ENCODE measurements at regions not wholly inside any gene's neighbourhood (a gene's known extent, or its start where the extent isn't known, plus 50 kb on each side); places are given as distances from the start of the nearest gene placed in this dataset.

- no peaks in the 10 kb centered on the region for H3K36me3 Mint-ChIP-seq (ENCODE audit: low read depth)
- no peaks in the 10 kb centered on the region for H3K4me1 ChIP-seq (ENCODE audit: control insufficient read depth, insufficient read depth, low read length)
- no peak overlapping the region for H3K4me3 ChIP-seq (ENCODE audit: low read length)
- no peaks in the 10 kb centered on the region for H3K9me3 Mint-ChIP-seq
- no peaks in the 10 kb centered on the region for H3K27me3 Mint-ChIP-seq (ENCODE audit: insufficient read depth)
- H3K9me3 ChIP-seq (ENCODE audit: control insufficient read depth, low read length), result no peaks in the 10 kb centered on the region
- H3K27me3 ChIP-seq (ENCODE audit: control insufficient read depth, insufficient read depth, low read length, poor library complexity, severe bottlenecking), result no peaks in the 10 kb centered on the region
- DNase-seq, result no peak
- 89% methylated on average over 2 of the region's 2 CpGs; no CpG with 5 or more reads in 1 of the 2 experiments for WGBS, 2 experiments (ENCODE audit: insufficient coverage in 1 of 2, insufficient read length in 1 of 2)
- H3K9ac ChIP-seq (ENCODE audit: extremely low read depth, low read length, poor library complexity, severe bottlenecking), result no peak overlapping the region
- H3K27ac ChIP-seq (ENCODE audit: low read depth, low read length), result peak overlapping the region; percentile 66
- no peak for TF ChIP-seq CTCF (conservative IDR thresholded peaks at IDR 0.05)
- no peaks in the 10 kb centered on the region for H3K4me1 Mint-ChIP-seq
- H3K36me3 ChIP-seq (ENCODE audit: control insufficient read depth, insufficient read depth, low read length), result no peaks in the 10 kb centered on the region
- H3K27ac Mint-ChIP-seq, result no peak overlapping the region
- no peak overlapping the region for H3K4me3 Mint-ChIP-seq
Observed at GRCh38 chr9:8158574-8158973, 359.0 kb upstream of the DMAC1 start.

GRCh38 chr9:8157683-8158324, 358.2 kb upstream of the DMAC1 start:
- Histone ChIP-seq H3K4me1 (ENCODE audit: control insufficient read depth, insufficient read depth, low read length) (no peaks in the 10 kb centered on the region), H3K9me3 (ENCODE audit: control insufficient read depth, low read length) (peaks cover 6% of the 10 kb centered on the region), H3K9ac (ENCODE audit: extremely low read depth, low read length, poor library complexity, severe bottlenecking) (no peak overlapping the region), H3K27ac (ENCODE audit: low read depth, low read length) (peak overlapping the region; percentile 66), H3K4me3 (ENCODE audit: low read length) (no peak overlapping the region), H3K36me3 (ENCODE audit: control insufficient read depth, insufficient read depth, low read length) (no peaks in the 10 kb centered on the region), H3K27me3 (ENCODE audit: control insufficient read depth, insufficient read depth, low read length, poor library complexity, severe bottlenecking) (no peaks in the 10 kb centered on the region)
- Mint-ChIP-seq H3K4me1 (no peaks in the 10 kb centered on the region), H3K27ac (no peak overlapping the region), H3K9me3 (no peaks in the 10 kb centered on the region), H3K36me3 (ENCODE audit: low read depth) (no peaks in the 10 kb centered on the region), H3K27me3 (ENCODE audit: insufficient read depth) (no peaks in the 10 kb centered on the region), H3K4me3 (no peak overlapping the region)
- no peak for TF ChIP-seq CTCF (conservative IDR thresholded peaks at IDR 0.05)
- DNase-seq, result no peak
- 83 to 93% methylated on average over 2 to 3 of the region's 3 CpGs for WGBS, 2 experiments (ENCODE audit: insufficient coverage in 1 of 2, insufficient read length in 1 of 2)

- H3K4me1 Mint-ChIP-seq, result no peaks in the 10 kb centered on the region
- Histone ChIP-seq H3K4me3 (ENCODE audit: low read length) (no peak overlapping the region), H3K36me3 (ENCODE audit: control insufficient read depth, insufficient read depth, low read length) (no peaks in the 10 kb centered on the region), H3K9ac (ENCODE audit: extremely low read depth, low read length, poor library complexity, severe bottlenecking) (no peak overlapping the region), H3K4me1 (ENCODE audit: control insufficient read depth, insufficient read depth, low read length) (no peaks in the 10 kb centered on the region), H3K27ac (ENCODE audit: low read depth, low read length) (no peak overlapping the region), H3K27me3 (ENCODE audit: control insufficient read depth, insufficient read depth, low read length, poor library complexity, severe bottlenecking) (no peaks in the 10 kb centered on the region), H3K9me3 (ENCODE audit: control insufficient read depth, low read length) (peaks cover 12% of the 10 kb centered on the region)
- no peaks in the 10 kb centered on the region for H3K36me3 Mint-ChIP-seq (ENCODE audit: low read depth)
- TF ChIP-seq CTCF (conservative IDR thresholded peaks at IDR 0.05), result no peak
- H3K9me3 Mint-ChIP-seq, result peaks cover 6% of the 10 kb centered on the region
- H3K27me3 Mint-ChIP-seq (ENCODE audit: insufficient read depth), result no peaks in the 10 kb centered on the region
- no peak overlapping the region for H3K4me3 Mint-ChIP-seq
- 71 to 90% methylated on average over 1 of the region's 2 CpGs for WGBS, 2 experiments (ENCODE audit: insufficient coverage in 1 of 2, insufficient read length in 1 of 2)
- H3K27ac Mint-ChIP-seq, result no peak overlapping the region
- no peak for DNase-seq
Observed at GRCh38 chr9:8156346-8156745, 356.8 kb upstream of the DMAC1 start.
